GM19397 (cell line): ENCODE measurements at regions not wholly inside any gene's neighbourhood (a gene's known extent, or its start where the extent isn't known, plus 50 kb on each side); places are given as distances from the start of the nearest gene placed in this dataset.

ENCODE experiments used
- ATAC-seq: cut with Tn5 transposase; IDR thresholded peaks from one replicate; pipeline ENCODE4 v1.9.1; 2021; ENCODE audit warnings: mild to moderate bottlenecking, moderate library complexity; ENCODE audit not compliant: unreplicated experiment

DNA sequence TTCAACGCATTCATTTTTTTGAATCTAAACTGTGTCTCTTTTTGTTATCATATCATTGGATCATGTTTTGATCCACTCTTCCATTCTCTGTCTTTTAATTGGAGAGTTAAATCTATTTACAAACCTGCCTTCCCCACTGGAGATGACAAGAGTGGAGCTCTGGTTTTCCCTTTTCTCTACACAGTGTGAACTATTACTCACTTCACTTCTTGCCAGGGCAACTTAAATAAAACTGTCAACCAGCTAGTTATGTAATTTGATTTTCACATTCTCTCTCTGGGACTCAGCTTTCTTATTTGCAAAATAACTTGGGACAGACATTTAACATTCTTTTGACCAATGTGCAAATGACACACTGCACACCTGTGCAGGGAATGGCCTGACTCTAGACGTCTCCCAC, 230.8 kb upstream of the CST7 start:
- no peak for ATAC-seq

DNA sequence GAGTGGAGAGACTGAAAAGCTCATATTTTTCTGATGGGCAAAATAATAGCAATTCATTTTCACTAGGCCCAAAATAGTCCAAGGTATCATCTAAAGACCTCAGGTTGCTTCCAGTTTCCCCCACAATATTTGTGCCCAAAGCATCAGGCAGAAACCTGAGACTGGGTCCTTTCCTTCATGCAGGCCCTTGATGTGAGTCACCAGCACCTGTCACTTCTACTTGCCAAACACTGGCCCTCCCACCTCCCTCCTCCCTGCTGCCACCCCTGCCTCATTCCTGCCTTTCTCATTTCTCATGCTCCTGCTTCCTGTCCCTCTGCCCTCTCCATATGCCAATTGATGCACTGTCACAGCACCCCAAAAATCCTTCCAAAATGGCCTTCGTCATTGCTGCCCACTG, 230.4 kb upstream of the CST7 start:
- no peak for ATAC-seq

DNA sequence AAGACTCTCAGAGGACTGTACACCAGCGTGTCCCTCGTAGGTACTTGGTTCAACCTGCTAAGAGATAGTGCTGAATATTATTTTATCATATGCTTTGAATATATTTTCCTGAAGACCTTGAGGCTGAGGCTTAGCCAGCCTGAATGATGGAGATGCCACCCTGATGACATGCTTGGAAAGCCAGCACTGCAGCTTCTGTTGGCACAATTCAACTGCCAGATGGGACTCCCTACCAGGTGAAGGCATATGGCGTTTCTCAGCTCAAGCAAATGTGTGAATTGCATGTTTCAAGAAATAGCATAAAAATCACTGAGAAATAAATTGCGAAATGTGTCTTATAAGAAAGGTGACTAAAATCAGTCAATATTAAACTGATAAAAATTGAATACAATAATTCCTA, 228.1 kb upstream of the CST7 start:
- ATAC-seq: no peak

DNA sequence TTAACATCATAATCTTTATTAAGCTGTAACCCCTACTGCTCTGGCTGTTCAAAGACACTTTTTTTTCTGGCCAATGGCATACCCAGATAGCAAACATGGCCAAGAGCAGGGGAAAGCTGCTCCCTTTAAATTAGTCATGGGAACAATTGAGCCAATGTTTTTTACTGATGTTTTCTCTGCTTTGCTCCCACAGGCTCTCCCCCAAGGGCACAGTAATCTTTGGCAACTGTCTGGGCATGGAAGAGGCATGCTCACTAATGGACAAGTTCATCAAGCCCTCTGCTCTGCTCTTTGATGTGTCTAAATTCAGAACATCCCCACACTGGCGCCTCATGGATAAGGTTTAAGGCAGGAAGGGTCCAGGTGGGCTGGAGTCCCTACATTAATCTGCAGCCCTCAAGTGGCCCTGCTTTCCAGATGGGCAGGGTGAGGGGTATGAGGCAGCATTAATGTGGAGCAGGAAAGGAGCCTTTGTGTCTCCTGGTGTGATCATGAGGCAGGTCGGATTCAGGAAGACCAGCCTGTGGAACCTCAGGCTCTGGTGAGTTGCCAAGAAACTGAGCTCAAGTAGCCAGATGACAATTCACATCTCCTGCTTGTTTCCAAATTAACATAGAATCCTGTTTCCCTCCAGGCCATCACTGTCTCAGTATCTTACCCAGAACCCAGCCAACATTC, 227.0 kb upstream of the CST7 start:
- no peak for ATAC-seq

DNA sequence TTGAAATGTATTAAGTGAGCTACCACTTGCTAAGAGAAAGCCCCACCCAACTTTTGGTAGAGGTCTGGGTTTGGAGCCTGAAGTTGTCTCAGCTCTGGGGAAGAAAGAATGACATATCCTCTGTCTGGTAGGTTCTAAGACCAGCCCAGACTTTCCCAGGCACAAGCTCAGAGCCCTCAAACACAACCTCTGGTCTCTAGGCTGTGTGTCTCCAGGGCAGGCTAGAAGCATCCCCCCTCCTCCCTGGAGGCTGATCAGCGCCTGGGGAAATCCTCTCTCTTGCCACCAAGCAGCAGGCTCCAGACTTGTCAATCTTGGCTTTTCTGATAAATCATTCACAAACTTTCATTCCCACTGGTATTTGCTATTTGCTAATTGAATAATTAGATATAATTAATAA, 226.5 kb upstream of the CST7 start:
- ATAC-seq: no peak

DNA sequence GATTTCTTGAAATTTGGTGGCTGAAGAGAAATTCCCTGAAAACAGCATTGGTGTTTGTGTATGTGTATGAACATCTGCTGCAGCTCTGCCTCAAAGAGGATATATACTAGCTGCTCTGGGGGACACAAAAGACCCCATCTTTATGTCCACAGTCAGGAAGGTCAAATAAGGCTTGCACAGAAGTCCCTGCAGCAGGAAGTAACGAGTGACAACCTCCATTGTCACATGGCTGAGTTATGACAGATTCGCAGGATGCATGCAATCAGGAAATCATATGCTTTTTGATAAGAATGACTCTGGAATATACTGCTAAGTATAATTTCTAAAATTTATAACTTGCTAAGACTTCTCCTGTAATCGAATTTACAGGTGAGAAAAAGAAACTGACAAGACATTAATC, 225.9 kb upstream of the CST7 start:
- no peak for ATAC-seq

DNA sequence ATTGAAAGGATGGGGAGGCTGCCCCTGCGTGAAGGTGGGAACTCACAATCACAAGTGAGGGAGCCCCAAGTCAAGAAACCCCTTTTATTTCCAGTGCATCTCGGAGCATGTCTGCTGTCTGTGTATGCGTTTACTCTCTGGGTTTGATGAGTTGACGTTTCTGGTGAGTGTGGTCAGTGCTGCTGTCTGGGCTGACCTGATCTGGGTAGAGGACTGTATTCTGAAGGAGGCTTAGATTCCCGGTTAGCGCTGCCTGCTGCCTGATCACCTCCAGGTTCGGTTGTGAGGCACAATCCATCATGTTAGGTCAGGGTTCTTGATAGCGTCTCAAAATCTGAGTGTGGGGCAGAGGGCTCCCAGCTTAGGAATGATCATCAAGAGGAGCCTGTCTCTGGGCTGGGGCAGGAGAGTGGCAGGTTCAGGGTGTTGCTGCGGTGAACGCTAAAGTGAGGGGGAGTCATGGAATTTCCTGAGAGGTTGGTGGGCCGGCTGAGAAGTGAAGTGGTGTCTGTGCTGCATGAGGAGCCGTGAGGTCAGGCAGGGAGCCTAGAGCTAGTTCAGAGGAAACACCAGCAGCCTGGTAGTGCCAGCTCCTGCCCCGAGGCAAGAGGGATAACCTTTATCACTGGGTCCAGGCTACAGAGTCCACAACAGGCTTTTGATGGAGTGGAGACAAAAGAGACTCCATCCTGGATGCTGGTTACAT, 225.3 kb upstream of the CST7 start:
- no peak for ATAC-seq

DNA sequence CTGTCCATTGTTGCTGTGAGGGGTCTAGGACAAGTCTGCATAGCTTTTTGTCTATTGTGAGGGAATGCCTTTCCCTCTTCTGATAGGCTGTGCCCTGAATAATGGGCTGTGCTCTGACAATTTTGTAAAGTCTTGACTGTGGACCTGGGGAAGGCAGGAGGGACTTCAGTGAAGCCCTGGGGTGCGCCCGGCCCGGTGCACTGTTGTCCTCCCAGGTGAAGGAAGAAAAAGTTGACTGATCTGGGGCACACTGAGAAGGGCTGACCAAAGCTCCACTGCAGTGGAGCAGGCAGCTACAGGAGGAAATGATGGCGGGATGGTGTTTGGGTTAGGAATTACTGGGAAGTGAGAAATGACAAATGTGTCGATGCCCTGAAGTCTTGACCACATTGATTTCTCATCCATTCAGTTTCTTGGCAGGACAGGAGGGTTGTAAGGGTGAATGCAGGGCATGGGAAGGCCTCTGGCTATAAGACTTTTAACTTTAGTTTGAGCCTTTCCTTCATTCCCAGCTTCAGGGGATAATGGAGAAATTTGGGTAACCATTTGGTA, 224.0 kb upstream of the CST7 start:
- no peak for ATAC-seq

DNA sequence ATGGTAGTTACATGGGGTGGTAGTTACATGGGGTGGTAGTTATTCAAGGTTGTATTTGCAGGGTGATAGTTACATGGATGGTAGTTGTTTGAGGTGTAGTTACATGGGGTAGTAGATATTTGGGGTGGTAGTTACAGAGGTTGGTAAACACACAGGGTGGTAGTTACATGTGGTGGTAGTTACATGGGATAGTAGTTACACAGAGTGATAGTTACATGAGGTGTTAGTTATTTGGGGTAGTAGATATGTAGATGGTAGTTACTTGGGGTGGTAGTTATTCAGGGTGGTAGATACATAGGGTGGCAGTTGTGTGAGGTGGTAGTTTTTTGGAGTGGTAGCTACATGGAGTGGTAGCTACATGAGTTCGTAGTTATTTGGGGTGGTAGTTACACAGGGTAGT, 221.3 kb upstream of the CST7 start:
- ATAC-seq: no peak

DNA sequence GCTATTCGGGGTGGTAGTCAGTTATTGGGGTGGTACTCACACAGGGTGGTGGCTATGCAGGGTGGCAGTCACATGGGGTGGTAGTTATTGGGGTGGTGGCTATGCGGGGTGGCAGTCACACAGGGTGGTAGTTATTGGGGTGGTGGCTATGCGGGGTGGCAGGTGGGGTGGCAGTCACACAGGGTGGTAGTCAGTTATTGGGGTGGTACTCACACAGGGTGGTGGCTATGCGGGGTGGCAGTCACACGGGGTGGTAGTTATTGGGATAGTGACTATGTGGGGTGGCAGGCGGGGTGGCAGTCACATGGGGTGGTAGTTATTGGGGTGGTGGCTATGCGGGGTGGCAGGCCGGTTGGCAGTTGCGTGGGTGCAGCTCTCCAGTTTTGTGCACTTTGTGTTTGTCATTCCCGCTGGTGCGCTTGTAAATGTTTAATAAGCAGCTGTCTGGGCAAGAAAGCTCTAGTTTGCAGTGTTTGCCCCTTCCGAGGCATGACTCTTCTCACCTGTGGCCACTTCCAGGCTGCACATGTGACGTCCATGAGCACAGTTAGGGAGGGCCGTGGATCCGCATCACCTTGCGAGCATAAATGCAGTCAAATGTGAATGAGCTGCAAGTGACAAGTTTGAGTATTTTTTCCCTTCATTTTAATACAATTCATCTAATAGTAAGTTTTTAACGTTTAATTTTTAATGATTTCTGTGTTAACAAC, 219.0 kb upstream of the CST7 start:
- no peak for ATAC-seq

DNA sequence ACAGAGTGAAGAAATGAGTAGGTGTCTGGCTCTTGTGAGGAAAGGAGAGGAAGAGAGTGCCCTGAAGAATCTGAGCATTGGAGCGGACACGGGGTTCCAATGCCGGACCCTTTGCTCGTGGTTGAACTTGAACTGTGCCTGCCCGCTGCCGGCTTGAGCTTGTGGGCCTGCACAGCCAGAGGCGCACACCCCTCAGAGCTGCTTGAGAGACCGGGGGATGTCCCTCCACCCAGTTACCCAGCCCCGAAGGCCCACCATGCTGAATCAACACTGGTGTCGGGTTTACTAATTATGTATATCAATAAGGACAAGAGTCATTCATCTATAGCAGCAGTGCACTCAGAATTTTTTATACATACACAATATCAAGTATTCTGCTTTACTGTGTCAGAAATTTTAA, 218.3 kb upstream of the CST7 start:
- no peak for ATAC-seq

DNA sequence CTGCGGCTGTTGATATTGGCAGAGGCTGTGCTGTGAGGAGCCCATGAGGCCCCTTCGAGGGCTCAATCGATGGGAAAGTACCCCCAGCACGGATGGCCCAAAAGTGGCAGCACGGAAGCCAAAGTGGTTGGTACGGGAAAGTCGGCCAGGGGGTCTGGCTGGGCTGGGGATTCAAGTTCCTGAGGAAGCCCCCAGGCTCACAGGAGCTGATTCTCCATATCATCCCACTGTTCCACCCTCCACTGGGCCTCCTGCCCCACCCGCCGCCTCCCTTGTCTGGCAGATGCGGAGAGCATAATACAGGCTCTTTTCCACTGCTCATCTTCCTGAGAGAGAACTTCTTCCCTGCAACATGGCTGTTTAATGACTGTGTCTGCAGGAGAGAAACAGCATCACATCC, 217.8 kb upstream of the CST7 start:
- no peak for ATAC-seq

DNA sequence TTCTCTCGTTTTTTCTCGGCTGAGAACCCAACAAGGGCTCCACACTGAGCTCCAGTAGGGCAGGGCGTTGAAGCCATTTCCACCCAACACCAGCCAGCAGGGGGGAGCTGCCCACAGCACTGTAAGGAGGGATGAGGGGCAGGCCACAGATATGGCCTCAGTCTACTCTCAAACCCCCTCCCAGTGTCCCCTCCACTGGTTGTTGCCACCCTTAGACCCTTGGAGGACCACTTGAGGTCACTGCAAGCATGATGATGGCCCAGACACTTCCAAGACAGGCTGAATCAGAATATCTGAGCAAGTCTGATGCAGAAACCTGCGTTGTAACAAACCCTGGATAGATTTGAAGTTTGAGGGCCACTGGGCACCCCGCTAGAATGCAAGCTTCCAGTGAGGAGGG, 217.0 kb upstream of the CST7 start:
- no peak for ATAC-seq

DNA sequence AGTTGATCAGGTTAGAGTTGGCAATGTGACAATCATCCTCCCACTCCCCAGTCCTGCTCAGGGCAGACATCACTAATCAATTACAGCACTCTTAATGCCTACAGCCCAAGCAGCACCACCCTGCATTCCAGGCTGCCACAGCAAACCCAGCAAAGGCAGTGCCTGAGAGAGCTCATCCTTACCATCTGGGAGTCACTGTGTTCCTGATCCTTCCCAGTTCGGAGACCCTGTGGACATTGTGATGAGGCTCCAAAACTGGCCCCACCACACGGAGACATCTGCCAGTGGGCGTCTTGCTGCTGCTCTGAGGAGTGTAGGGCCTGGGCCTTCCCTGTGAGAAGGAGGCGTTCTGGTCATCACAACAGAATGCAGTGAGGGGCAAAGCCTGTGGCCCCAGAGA, 216.5 kb upstream of the CST7 start:
- no peak for ATAC-seq

DNA sequence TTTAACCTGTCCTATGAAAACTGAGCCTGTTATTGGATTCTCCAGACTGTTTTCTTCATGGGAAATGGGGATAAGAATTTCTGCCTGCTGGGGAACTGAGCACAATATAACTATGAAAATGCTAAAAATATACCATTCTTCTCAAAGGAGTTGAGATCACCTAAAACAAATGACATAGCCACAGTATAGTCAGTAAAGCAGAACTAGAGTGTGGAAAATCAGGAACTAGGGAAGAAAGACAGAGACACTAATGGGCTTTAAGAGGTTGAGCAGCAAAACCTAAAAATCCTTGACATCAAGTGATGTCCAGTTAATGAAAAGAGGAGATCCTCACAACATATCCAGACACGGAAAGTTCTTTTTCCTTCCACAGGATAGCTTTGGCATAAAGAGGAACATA, 215.7 kb upstream of the CST7 start:
- no peak for ATAC-seq

DNA sequence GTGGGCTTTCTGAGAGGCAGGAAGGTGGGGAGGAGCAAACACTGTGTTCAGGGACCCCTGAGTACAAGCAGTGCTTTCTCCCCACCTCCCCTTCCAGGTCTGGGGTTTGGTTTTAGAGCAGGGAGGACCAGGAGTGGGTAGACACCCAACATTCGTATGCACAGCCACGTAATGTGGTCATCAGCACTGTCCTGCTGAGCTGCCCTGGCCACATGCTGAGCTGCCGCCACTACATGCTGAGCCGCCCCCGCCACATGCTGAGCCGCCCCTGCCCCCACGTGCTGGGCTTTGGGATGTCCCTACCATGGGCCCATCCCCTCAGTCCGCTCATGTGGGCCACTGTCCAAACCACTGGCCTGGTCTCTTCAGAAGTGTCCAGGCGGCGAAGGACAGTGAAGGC, 214.9 kb upstream of the CST7 start:
- ATAC-seq: no peak

DNA sequence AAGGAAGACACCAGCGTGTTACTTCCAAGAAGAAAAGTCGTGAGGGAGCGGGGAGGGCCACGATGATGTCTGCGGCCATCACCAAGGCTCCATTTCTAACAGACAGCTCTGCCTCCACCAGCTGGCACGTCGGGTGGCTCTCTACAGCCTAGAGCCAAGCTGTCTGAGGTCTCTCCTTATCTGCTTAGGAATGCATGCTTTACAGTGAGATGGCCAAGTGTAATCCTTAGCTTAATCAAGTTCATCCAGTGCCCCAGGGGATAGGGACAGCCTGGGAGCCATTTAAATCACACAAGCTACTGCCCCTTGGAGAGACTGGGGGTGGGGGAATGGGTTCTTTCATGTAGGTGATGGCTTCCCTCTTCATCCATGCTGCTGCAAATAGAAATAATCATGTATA, 213.8 kb upstream of the CST7 start:
- no peak for ATAC-seq

DNA sequence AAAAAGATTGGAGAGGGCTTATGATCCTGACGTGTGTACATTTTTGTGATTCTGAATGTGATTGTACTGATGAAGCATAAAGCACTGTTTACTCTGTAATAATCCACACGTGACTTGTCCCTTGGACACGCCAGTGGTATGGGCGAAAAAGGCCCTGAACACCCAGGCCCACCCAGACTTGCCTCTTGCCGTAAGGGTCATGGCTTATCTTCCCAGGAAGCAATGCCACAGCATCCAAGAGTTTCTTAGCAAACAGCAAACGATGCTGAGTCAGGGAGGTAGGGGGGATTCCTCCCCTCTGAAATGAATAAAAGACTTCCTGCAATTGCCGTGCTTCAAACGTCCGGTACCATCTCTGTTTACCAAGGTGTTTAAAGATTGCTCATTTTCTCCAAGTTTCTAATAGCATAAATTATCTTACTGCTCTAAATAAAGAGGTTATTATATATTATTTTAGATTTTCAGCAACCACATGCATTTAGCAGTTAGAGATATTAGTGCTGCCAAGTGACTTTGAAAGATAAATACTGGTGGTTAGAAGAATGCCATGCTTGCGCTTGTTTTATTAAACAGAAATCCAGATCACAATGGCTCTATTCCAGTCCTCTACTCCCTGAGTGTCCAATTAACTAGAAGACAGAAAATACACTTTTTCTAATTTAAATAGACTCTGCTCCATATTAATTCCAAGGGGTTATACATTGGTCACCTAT, 212.8 kb upstream of the CST7 start:
- ATAC-seq: no peak

DNA sequence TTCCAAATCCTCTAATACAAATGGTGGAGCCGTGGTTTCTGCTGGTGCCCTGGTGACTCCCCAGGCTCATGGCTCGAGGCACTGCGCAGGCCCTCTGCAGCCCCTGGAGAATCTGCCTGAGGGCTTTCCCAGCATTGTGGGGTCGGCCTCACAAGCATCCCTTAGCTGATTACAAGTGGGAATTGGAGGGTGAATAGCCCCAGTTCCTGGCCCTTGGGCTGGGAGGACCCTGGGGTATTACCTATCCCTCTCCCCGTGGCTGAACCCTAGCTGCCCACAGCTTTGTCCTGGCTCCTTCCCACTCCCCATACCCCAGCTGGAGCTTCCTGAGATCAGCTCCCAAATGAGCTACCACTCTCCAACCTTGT, 212.2 kb upstream of the CST7 start:
- no peak for ATAC-seq

DNA sequence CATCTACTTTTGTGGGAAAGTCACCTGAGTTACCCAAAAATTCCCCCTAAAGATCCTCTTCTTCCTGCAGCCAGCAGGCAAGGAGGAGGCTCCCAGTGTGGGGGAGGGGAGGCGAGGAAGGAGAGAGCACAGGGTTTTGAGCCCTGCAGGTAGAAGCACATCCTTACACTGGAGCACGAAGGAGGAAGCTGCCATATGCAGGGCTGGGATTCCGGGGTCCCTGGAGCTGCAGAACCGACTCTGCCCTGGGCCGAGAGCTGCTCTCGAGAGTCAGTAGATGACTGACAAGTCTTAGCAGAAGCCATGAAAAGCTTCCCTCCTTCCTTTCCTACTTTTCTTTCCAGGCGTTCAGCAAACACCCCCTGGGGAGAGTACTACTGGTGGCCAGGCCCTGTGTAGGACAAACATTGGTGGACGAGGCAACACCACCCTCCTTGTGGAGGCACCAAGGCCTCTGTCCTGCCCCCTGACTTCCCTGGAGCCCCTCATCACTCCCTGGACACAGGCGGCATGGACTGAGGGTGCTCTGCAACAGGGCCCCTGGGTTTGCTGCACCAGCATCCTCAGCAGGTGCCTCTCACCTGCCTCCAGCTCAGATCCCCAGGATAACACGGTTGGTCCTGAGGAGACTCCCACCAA, 211.7 kb upstream of the CST7 start:
- no peak for ATAC-seq
